Stomach (tissue), 8 donors: ENCODE measurements at regions not wholly inside any gene's neighbourhood (a gene's known extent, or its start where the extent isn't known, plus 50 kb on each side); places are given as distances from the start of the nearest gene placed in this dataset.
"Not testable (repeated sequence)": the region's sequence is repeated elsewhere in the genome, so short reads cannot be mapped to it uniquely, and the experiment has no call there.

Experiments used
- DNase-seq, 2 donors: peaks; one replicate each; pipeline versions ENCODE4 v3.0.0 to v3.0.0-alpha.2; 2013 to 2019
- H3K27ac ChIP-seq, 5 donors: fragments of 200-600 bp in 4 of 5; sonication (generic) in 4 of 5; one replicate each; pipeline ENCODE4 v1.5.1; 2013 to 2019; ENCODE audit warnings: mild to moderate bottlenecking in 1 of 5, moderate library complexity in 1 of 5
- H3K27me3 ChIP-seq, 3 donors: fragments of 200-600 bp; sonication (generic); one replicate each; pipeline ENCODE4 v1.5.1; 2017 to 2019; ENCODE audit warnings: mixed run types in 1 of 3
- H3K36me3 ChIP-seq, 4 donors: fragments of 200-600 bp; sonication (generic); 1 replicate in 3 of 4; 2 replicates in 1 of 4; pipeline ENCODE4 v1.5.1; 2016 to 2019
- H3K4me1 ChIP-seq, 4 donors: fragments of 200-600 bp; sonication (generic); one replicate each; pipeline ENCODE4 v1.5.1; 2016 to 2019
- H3K4me3 ChIP-seq, 4 donors: fragments of 200-600 bp; sonication (generic) in 3 of 4; one replicate each; pipeline ENCODE4 v1.5.1; 2016 to 2019; ENCODE audit warnings: mild to moderate bottlenecking in 1 of 4
- H3K9me3 ChIP-seq, 4 donors: fragments of 200-600 bp; sonication (generic); one replicate each; pipeline ENCODE4 v1.5.1; 2016 to 2019
- CTCF ChIP-seq, 7 experiments: fragments of 450-650 bp in 4 of 7; fragments of 200-600 bp in 3 of 7; sonication (generic) in 3 of 7; IDR thresholded peaks; one replicate each; pipeline ENCODE4 v1.5.1; 2016 to 2019; ENCODE audit warnings: antibody characterized with exemption in 7 of 7, control low read depth in 2 of 7, mild to moderate bottlenecking in 1 of 7
- EP300 ChIP-seq: sonication (generic); formaldehyde crosslinking; IDR thresholded peaks from one replicate; pipeline ENCODE4 v1.6.1; 2017; ENCODE audit warnings: antibody characterized with exemption
- POLR2A ChIP-seq, 4 donors: fragments of 450-650 bp; IDR thresholded peaks; one replicate each; pipeline ENCODE4 v1.6.1; 2016; ENCODE audit warnings: antibody characterized with exemption in 4 of 4, control low read depth in 2 of 4, mild to moderate bottlenecking in 1 of 4, moderate library complexity in 1 of 4
- POLR2AphosphoS5 ChIP-seq, 3 donors: sonication (generic); formaldehyde crosslinking; IDR thresholded peaks; one replicate each; pipeline ENCODE4 v1.6.1; 2016; ENCODE audit warnings: antibody characterized with exemption in 3 of 3
- WGBS, 5 donors: extraction: QIAGEN DNeasy Blood & Tissue Kit in 3 of 5; methylation state at CpG; one replicate each; pipeline versions ENCODE4 v1.1.5 to v1.1.7; 2013 to 2018; 5-methylcytosine and 5-hydroxymethylcytosine counted together
- intact Hi-C: fragments of 100-400 bp; cut with DNase I; formaldehyde crosslinking; loops from one replicate; pipeline ENCODE4 v1.15.1; 2023; ENCODE audit warnings: low total_unique reads
- donor health status: healthy with polysubstance abuse.
- donor health status: Bipolar disorder and iron deficiency.
- donor health status: healthy.

- intact Hi-C loops: no loop called here
- 34 to 60% (median 50%) methylated on average over 3 of the region's 3 CpGs for WGBS, 5 donors
Observed at GRCh38 chrX:66110112-66110511, 53.9 kb upstream of the HEPH start.

GRCh38 chrX:66107860-66108259 is 56.2 kb upstream of the HEPH start:
- 53 to 64% (median 58%) methylated on average over 3 to 4 of the region's 4 CpGs for WGBS, 5 donors
- H3K27ac ChIP-seq, intact Hi-C loops, H3K4me3 ChIP-seq, H3K4me1 ChIP-seq, H3K9me3 ChIP-seq, H3K36me3 ChIP-seq, H3K27me3 ChIP-seq, DNase-seq: not testable (repeated sequence)

More at GRCh38 chrX:66110112-66110511, 53.9 kb upstream of the HEPH start:
- H3K4me1 ChIP-seq: no peaks in the 10 kb centered on the region
- H3K27ac ChIP-seq: no peak overlapping the region
- no peaks in the 10 kb centered on the region for H3K36me3 ChIP-seq
- H3K4me3 ChIP-seq: no peak overlapping the region
- peaks cover 0 to 7% (median 3%) of the 10 kb centered on the region in 4 donors for H3K9me3 ChIP-seq
- DNase-seq: peak in 1 of 2 donors; percentile 6
- H3K27me3 ChIP-seq: peaks cover 0 to 4% (median 0%) of the 10 kb centered on the region in 3 donors
- TF ChIP-seq POLR2AphosphoS5 (IDR thresholded peaks at IDR 0.05): no peak
- TF ChIP-seq CTCF (IDR thresholded peaks at IDR 0.05): peak in 2 of 7 experiments; percentile 11 to 29
- TF ChIP-seq POLR2A (IDR thresholded peaks at IDR 0.05): no peak
- no peak for TF ChIP-seq EP300

- 65 to 87% (median 81%) methylated on average over 3 of the region's 3 CpGs for WGBS, 5 donors
Observed at GRCh38 chrX:66102398-66102797, 61.6 kb upstream of the HEPH start.

GRCh38 chrX:66098162-66098561 is 58.3 kb upstream of the VSIG4 start:
- 68 to 91% (median 84%) methylated on average over 2 of the region's 2 CpGs for WGBS, 5 donors
- intact Hi-C loops: no loop called here
- TF ChIP-seq POLR2AphosphoS5 (IDR thresholded peaks at IDR 0.05): no peak
- TF ChIP-seq CTCF (IDR thresholded peaks at IDR 0.05): no peak
- TF ChIP-seq EP300: no peak
- TF ChIP-seq POLR2A (IDR thresholded peaks at IDR 0.05): no peak

More at GRCh38 chrX:66102398-66102797, 61.6 kb upstream of the HEPH start:
- H3K4me3 ChIP-seq, H3K36me3 ChIP-seq, intact Hi-C loops, H3K4me1 ChIP-seq, H3K9me3 ChIP-seq, H3K27me3 ChIP-seq, H3K27ac ChIP-seq, DNase-seq: not testable (repeated sequence)

GRCh38 chrX:66096987-66097386 is 57.1 kb upstream of the VSIG4 start:
- H3K27ac ChIP-seq, H3K4me3 ChIP-seq, DNase-seq, H3K4me1 ChIP-seq, H3K27me3 ChIP-seq, intact Hi-C loops, H3K36me3 ChIP-seq: not testable (repeated sequence)
- 84 to 97% (median 95%) methylated on average over 16 of the region's 16 CpGs for WGBS, 5 donors
- H3K9me3 ChIP-seq: peaks cover 0 to 11% (median 4%) of the 10 kb centered on the region in 4 donors

More at GRCh38 chrX:66098162-66098561, 58.3 kb upstream of the VSIG4 start:
- peaks cover 0 to 11% (median 4%) of the 10 kb centered on the region in 4 donors for H3K9me3 ChIP-seq
- H3K4me1 ChIP-seq: no peaks in the 10 kb centered on the region
- no peak overlapping the region for H3K27ac ChIP-seq
- H3K4me3 ChIP-seq: no peak overlapping the region
- no peaks in the 10 kb centered on the region for H3K36me3 ChIP-seq
- no peaks in the 10 kb centered on the region for H3K27me3 ChIP-seq
- no peak for DNase-seq

GRCh38 chrX:66090004-66090403 is 50.1 kb upstream of the VSIG4 start:
- H3K9me3 ChIP-seq: peaks cover 0 to 12% (median 6%) of the 10 kb centered on the region in 4 donors
- intact Hi-C loops, H3K4me1 ChIP-seq, H3K27ac ChIP-seq, DNase-seq, H3K4me3 ChIP-seq, H3K27me3 ChIP-seq, H3K36me3 ChIP-seq: not testable (repeated sequence)
